Islet precursor cell (in vitro differentiated cells): ENCODE measurements at regions not wholly inside any gene's neighbourhood (a gene's known extent, or its start where the extent isn't known, plus 50 kb on each side); places are given as distances from the start of the nearest gene placed in this dataset.
"Not testable (repeated sequence)": the region's sequence is repeated elsewhere in the genome, so short reads cannot be mapped to it uniquely, and the experiment has no call there.

Experiments used
- DNase-seq: peaks from one replicate; pipeline ENCODE4 v3.0.0-alpha.2; 2018

- no peak for DNase-seq
Observed at GRCh38 chr2:161033059-161033660, 127.1 kb upstream of the TANK start.

DNA sequence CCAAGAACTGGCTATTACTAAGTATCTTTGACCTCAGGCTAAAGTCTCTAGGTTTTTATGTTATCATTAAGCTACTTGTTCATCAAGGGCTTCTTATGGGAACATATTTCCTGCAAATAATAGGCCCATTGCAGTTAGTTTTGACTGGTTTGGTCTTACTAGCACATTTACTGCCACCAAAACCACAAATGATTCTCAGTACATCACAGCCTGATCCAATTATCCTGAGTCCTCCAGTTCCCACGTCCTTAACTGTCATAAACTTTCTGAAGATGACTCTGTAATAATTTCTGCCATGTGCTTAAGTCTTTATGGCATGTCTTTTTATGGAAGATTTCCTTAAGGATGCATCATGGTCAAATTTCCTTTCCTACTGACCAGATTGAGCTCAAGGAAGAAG is 123.3 kb upstream of the TANK start:
- DNase-seq = no peak

GRCh38 chr2:161039071-161039470 is 121.2 kb upstream of the TANK start:
- no peak for DNase-seq

GRCh38 chr2:161041356-161041755 is 118.9 kb upstream of the TANK start:
- DNase-seq = no peak

GRCh38 chr2:161042990-161043625 is 117.1 kb upstream of the TANK start:
- DNase-seq = no peak

DNA sequence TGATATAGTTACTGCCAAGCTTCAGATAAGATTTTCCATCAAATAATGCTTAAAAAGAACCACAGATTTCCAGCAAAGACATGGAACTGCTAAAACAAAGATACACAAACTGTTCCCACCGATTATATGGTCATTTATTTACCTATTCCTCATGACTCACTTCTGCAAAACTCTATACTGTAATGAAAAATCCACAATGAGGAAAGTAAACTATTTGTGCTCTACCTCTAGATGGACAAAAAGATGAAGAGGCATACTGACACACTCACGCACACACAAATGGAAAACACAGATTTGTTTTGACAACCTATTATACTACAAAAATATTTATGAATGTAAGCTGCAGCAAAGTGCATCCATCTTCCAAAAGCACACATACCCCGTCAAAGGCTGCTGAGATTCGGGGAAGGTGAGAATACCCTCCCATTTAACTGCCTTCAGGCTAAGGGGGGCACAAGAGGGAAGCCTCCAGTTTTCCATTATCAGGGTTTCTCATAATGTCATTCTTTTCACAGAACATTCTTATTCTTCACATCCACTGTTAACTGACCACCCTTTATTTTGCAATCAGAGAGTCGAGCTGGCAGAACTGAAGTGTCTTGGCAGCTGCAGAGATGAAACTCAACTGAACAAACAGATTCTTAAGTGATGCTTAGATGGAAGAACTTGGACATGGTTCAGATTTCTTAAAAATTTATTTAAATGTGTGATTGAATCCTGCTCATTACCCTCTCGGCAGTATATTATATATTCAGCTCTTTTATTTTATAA is 115.9 kb upstream of the TANK start:
- no peak for DNase-seq

DNA sequence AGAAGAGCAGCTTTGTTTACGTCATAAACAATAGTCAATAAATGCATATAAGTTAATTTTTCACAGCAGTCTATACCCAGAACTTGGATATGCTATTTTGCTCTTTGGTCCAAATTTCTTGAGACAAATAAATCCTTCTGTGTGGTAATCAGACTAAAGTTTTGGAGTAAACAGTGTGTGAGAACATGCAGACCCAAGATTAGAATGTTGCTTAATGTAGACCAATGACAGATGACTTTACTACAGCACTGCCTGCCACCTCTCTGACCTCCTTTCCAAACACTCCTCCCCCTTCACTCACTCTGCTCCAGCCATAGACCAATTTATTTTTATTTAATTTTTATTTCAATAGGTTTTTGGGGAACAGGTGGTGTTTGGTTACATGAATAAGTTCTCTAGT is 115.3 kb upstream of the TANK start:
- no peak for DNase-seq

DNA sequence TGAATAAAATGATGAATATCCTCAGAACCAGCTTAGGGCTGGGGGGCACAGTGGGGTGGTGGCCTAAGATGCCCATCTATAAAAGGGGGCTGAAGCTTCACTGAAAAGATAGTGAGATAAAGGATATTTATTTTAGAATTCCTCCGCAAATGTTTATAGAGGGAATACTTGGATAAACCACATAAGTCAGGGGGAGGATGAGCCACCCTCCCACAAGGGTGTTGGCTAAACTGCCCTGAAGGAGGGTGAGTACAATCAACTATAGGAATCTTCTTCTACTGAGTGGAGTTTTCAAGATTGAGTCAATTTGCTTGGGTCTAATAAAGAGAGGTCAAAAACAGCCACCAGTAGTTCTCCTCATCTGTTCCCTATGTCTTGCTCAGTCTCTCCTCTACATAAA is 114.5 kb upstream of the TANK start:
- no peak for DNase-seq

- no peak for DNase-seq
Observed at GRCh38 chr2:161046876-161047275, 113.4 kb upstream of the TANK start.

DNA sequence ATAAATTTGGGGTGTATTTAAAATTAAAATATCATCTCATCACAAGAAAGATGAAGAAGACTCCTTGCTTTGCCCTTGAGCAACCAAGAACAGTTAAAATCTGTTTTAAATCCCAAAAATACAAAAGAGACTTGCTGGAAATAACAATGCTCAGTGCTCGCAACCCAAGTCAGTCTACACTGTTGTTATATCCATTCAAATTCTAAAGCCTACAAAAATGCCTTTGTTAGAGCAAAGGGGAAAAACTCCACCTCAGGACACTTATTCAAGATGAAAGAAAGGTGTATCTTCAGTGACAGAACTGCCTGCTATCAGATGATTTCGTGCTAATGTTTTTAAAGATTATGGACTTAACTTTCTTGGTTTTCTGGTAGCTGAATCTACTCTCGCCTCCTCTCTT is 111.9 kb upstream of the TANK start:
- no peak for DNase-seq

DNA sequence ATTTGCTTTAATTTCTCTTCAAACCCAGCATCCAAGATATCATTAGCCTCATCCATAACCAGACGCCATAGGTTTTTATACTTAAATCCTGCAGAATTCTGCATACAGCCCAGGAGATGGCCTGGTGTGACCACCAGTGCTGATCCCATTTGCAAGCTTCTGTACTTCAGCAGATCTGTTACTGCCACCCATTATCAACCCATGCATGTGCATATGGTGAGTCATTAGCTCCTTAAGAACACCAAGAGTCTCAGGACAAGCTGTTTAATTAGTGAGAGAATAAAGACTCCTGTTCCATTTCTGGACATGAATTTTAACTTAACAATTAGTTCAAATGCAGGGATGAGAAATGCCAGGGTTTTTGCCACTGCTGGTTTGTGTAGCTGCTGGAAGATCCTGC is 110.7 kb upstream of the TANK start:
- DNase-seq = no peak

DNA sequence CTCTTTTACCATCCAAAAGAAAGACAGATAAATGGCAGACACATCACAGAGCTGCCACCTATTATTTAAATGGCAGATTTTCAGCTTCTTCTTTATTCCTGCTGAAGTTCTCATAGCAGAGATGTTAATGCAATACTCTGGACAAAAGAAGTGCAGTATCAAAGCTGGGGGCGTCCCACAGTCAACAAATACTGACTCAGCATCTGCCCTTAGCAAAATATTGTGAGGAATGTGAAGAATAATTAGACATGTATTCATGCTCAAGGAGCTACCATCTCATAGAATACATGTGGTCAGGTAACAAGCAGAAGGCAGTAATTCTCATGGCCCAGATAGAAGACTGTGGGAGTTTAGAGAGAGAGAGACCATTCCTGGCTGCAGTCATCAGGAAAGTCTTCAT is 108.0 kb upstream of the TANK start:
- DNase-seq = no peak

- no peak for DNase-seq
Observed at GRCh38 chr2:161055289-161055688, 104.9 kb upstream of the TANK start.

- no peak for DNase-seq
Observed at GRCh38 chr2:161059388-161059787, 100.8 kb upstream of the TANK start.

DNA sequence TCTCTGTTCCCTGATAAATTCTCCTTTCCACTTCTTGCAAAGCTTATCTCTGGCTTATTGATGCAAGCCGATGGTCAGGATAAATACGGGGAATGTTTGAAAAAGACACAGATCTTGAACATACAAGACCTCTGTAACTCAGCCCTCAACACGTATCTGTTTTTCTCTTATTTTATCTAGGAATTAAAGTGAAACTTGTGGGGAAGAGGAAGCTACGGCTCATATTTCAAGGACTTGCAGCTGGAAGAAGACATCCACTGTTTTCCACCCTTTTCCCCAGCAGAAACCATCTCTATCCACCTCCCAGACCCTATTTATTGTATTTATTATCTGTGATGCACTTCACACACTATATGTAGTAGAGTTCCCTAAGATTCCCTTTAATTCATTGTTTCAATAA is 98.4 kb upstream of the TANK start:
- no peak for DNase-seq

GRCh38 chr2:161063157-161063945 is 96.9 kb upstream of the TANK start:
- peak; percentile 89 for DNase-seq

DNA sequence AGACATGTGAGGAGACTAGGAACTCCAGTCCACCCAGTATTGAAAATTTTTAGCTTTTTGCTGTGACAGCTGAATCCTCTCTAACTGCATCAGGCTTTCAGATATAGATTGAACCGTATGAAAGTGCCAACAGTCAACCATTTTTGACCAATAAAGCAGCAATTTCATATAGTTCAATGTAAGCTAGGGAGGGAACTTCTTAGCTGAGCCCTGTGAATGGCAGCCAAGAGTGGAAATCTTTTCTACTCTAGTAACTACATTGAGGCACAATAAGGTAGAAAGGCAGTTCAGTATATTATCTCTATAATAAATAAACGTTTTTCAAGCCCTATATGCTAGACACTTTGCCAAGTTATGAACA is 96.3 kb upstream of the TANK start:
- no peak for DNase-seq

DNA sequence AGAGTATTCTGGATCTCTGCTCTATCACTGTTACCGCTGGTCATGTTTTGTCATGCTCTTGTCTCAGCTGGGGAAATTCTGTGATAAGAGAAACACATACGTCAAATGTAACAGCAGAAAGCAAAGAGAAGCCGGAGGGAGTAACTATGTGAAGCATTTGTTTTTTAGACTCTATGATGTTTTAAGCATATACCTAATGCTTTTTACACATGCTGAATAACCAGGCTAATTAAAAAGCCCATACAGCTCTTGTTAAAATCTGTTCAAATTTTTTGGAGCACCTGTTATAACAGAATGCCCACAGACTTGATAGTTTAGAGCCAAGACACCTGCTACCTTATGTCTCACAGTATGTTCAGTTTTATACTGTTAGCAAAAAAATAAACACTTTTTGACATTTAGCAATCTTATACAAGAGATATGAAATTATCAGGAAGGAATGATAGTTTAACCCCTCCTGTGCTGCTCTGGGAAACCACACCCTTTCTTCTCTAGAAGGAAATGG is 92.3 kb upstream of the TANK start:
- no peak for DNase-seq

DNA sequence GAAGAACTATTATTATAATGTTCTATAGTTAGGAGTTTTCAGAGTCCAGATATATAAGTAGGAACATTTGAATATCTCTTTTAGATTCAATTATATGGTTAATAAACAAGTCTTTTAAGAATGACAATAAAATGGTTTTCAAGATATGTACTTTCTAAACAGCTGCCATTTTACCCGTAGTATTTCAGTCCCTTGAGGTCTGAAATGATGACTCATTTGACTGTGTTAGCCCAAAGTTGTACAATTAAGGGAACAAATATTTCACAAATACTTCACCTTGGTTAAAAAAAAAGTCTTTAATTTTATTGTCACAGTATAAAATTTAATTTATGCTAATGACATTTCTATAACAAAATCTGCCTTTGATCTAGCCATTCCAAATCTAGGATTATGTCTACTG is 91.6 kb upstream of the TANK start:
- no peak for DNase-seq

GRCh38 chr2:161070693-161071479 is 89.3 kb upstream of the TANK start:
- DNase-seq = no peak

DNA sequence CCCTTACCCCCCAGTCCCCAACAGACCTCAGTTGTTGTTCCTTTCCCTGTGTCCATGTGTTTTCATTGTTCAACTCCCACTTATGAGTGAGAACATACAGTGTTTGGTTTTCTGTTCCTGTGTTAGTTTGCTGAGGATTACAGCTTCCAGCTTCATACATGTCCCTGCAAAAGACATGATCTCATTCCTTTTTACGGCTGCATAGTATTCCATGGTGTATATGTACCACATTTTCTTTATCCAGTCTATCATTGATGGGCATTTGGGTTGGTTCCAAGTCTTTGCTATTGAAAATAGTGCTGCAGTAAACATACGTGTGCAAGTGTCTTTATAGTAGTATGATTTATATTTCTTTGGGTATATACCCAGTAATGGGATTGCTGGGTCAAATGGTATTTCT is 87.8 kb upstream of the TANK start:
- DNase-seq = not testable (repeated sequence)

DNA sequence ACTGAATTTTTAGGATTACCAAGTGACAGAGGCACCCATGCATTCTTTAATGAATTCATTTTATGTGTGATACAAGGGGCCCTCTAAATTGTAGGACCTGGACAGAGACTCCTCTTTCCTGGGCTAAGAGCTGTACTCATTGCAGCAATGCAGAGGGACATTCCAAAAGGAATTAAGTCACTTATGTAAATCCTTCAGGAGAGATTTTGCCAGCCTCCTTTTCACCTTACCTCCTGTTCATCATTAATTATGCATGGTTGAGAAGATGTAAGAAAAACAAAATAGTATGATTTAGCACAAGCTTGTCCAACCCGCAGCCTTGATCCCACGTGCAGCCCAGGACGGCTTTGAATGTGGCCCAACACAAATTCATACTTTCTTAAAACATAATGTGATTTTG is 84.5 kb upstream of the TANK start:
- no peak for DNase-seq

GRCh38 chr2:161076936-161077335 is 83.3 kb upstream of the TANK start:
- DNase-seq = no peak
